Mesenteric fat pad (tissue), 1 donor: ENCODE measurements at regions not wholly inside any gene's neighbourhood (a gene's known extent, or its start where the extent isn't known, plus 50 kb on each side); places are given as distances from the start of the nearest gene placed in this dataset.
"Not testable (repeated sequence)": the region's sequence is repeated elsewhere in the genome, so short reads cannot be mapped to it uniquely, and the experiment has no call there.

Experiments used
- DNase-seq: peaks from one replicate; pipeline ENCODE4 v3.0.0-alpha.2; 2020; ENCODE audit warnings: low spot score
- donor health status: DM: yes; HTN: yes; CAD: no.

GRCh38 chr3:162710332-162711112, 1213.9 kb downstream of the OTOL1 start:
- no peak for DNase-seq

- DNase-seq, result not testable (repeated sequence)
Measured at GRCh38 chr3:162717074-162717473, 1220.5 kb downstream of the OTOL1 start.

GRCh38 chr3:162718697-162719096, 1222.1 kb downstream of the OTOL1 start:
- no peak for DNase-seq

GRCh38 chr3:162719684-162720341, 1223.2 kb downstream of the OTOL1 start:
- DNase-seq, result no peak

- DNase-seq, result no peak
Measured at GRCh38 chr3:162721736-162722135, 1225.1 kb downstream of the OTOL1 start.

- no peak for DNase-seq
Measured at GRCh38 chr3:162722337-162722736, 1225.7 kb downstream of the OTOL1 start.

GRCh38 chr3:162722796-162723195, 1226.2 kb downstream of the OTOL1 start:
- not testable (repeated sequence) for DNase-seq

GRCh38 chr3:162729686-162730085, 1233.1 kb downstream of the OTOL1 start:
- DNase-seq, result no peak

- DNase-seq, result not testable (repeated sequence)
Measured at GRCh38 chr3:162731961-162732360, 1235.4 kb downstream of the OTOL1 start.

GRCh38 chr3:162738784-162739183, 1242.2 kb downstream of the OTOL1 start:
- DNase-seq, result no peak

- DNase-seq, result no peak
Measured at GRCh38 chr3:162740941-162741596, 1244.5 kb downstream of the OTOL1 start.

- DNase-seq, result no peak
Measured at GRCh38 chr3:162742159-162742717, 1245.6 kb downstream of the OTOL1 start.

- no peak for DNase-seq
Measured at GRCh38 chr3:162743091-162743490, 1246.5 kb downstream of the OTOL1 start.

- DNase-seq, result no peak
Measured at GRCh38 chr3:162760789-162761188, 1264.2 kb downstream of the OTOL1 start.

GRCh38 chr3:162764051-162764807, 1267.6 kb downstream of the OTOL1 start:
- no peak for DNase-seq

GRCh38 chr3:162764808-162765071, 1268.1 kb downstream of the OTOL1 start:
- DNase-seq, result no peak

GRCh38 chr3:162765524-162765923, 1268.9 kb downstream of the OTOL1 start:
- no peak for DNase-seq

GRCh38 chr3:162769564-162769963, 1273.0 kb downstream of the OTOL1 start:
- DNase-seq, result no peak

- DNase-seq, result no peak
Measured at GRCh38 chr3:162770551-162770950, 1273.9 kb downstream of the OTOL1 start.

GRCh38 chr3:162774613-162775100, 1278.0 kb downstream of the OTOL1 start:
- DNase-seq, result no peak

- no peak for DNase-seq
Measured at GRCh38 chr3:162776148-162776547, 1279.5 kb downstream of the OTOL1 start.
